ENCODE measurements at regions not wholly inside any gene's neighbourhood (a gene's known extent, or its start where the extent isn't known, plus 50 kb on each side); places are given as distances from the start of the nearest gene placed in this dataset.

DNA sequence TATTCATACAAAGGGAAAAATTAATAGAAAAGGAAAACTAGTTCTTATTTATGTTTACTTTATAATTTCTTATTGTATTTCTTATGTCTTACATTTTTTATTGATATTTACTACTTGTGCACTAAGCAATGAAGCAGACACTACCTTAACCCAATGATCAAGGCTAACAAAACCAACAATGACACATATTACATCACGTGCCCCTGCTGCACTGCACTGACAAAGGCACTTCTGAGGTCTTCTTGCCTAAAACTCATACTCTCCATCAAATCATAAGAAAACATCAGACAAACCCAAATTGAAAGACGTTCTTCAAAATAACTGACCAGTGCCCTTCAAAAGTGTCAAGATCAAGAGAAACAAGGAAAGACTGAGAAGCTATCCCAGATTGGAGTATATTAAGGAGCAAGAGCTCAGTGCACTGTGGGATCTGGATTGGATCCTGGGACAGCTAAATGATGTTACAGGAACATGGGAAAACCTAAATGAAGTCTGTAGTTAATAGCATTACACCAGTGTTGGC is 230.9 kb downstream of the AUH start:
- DNase-seq (ENCODE audit: insufficient read length, low spot score) (no peak), FAIRE-seq (no peak)
- TF ChIP-seq POLR2A (IDR thresholded peaks at IDR 0.05; ENCODE audit: low read depth, low read length): no peak

GRCh38 chr9:91131433-91131839 is 230.3 kb downstream of the AUH start:
- no peak for TF ChIP-seq POLR2A (IDR thresholded peaks at IDR 0.05; ENCODE audit: low read depth, low read length)
- DNase-seq (ENCODE audit: insufficient read length, low spot score) (peak; percentile 73), FAIRE-seq (peak; percentile 96)

GRCh38 chr9:91132576-91133073 is 229.1 kb downstream of the AUH start:
- FAIRE-seq (no peak), DNase-seq (ENCODE audit: insufficient read length, low spot score) (no peak)
- no peak for TF ChIP-seq POLR2A (IDR thresholded peaks at IDR 0.05; ENCODE audit: low read depth, low read length)

DNA sequence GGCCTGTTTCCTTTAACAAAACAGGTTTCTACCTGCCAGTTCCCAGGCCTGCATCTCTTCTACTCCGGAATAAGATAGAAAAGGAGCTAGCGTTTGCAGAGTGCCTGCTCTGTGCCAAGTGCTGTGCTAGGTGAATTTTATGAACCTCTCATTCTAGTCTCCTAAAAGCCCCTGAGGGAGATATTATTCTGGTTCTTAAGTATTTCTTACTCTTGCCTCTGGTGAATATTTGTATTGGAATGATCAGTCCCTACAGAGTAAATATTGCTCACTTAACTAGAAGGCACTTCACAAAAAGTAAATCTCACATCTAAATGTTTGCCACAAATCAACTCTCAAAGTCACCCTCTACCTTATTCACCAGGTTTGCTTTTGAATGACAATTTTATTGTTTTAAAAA is 227.1 kb downstream of the AUH start:
- no peak for TF ChIP-seq POLR2A (IDR thresholded peaks at IDR 0.05; ENCODE audit: low read depth, low read length)
- no peak for DNase-seq (ENCODE audit: insufficient read length, low spot score)
- no peak for FAIRE-seq

GRCh38 chr9:91137391-91137790 is 224.3 kb downstream of the AUH start:
- DNase-seq (ENCODE audit: insufficient read length, low spot score) (no peak), FAIRE-seq (no peak)
- no peak for TF ChIP-seq POLR2A (IDR thresholded peaks at IDR 0.05; ENCODE audit: low read depth, low read length)

DNA sequence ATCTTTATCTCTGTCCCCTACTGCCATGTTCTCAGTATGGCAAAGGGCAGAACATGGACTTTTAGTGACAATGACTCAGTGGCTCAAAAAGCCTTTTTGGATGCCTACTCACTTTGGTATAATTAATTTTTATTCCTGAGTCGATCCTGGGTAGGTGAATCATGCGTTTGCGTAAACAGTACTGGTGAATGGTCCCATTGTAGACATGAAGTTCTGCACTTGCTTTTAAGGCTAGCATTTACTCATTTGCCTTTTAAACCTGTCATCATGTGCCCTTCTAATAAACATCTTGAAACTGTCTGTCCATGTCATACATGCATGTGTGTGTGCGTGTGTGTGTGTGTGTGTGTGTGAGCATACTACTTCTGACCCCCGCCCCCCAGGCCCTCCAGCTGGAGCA is 223.0 kb downstream of the AUH start:
- peak; percentile 66 for FAIRE-seq
- no peak for TF ChIP-seq POLR2A (IDR thresholded peaks at IDR 0.05; ENCODE audit: low read depth, low read length)
- no peak for DNase-seq (ENCODE audit: insufficient read length, low spot score)

DNA sequence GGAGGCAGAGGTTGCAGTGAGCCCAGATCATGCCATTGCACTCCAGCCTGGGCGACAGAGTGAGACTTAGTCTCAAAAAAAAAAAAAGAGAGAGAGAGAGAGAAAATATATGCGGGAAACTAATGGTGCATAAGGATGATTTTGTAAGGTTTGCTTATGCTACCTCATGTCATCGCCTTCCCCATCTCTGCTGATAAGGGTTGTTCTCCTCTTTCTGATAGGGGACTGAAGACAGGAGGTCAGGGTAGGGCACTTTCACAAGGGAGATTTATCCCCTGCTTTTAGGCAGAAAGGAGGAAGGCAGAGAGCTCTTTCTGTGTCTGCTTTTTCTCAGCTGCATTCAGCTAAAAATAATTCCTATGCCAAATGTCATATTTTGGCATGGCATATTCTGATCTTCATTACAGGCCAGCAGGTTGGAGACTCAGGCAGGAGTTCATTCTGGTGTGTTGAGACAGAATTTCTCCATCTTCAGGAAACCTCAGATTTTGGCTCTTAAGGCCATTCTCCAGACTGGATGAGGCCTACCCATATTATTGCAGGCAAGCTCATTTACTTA is 220.2 kb downstream of the AUH start:
- DNase-seq (ENCODE audit: insufficient read length, low spot score) (no peak), FAIRE-seq (no peak)
- no peak for TF ChIP-seq POLR2A (IDR thresholded peaks at IDR 0.05; ENCODE audit: low read depth, low read length)

DNA sequence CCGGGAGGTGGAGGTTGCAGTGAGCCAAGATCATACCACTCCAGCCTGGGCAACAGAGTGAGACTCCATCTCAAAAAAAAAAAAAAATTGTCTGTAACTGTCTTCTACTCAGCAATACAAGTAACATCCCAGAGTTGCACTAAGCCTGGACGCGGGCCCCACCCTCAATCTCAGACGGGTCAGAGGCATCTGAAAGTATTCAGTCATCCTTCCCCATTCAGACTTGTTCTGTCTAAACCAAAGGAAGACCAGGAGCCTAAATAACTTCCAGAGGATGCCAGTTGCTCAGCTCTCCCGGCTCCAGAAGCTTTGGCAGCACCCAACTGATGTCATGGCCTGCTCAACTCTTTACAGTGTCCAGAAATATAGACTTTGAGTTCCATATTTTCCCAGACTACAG is 218.6 kb downstream of the AUH start:
- no peak for TF ChIP-seq POLR2A (IDR thresholded peaks at IDR 0.05; ENCODE audit: low read depth, low read length)
- no peak for FAIRE-seq

DNA sequence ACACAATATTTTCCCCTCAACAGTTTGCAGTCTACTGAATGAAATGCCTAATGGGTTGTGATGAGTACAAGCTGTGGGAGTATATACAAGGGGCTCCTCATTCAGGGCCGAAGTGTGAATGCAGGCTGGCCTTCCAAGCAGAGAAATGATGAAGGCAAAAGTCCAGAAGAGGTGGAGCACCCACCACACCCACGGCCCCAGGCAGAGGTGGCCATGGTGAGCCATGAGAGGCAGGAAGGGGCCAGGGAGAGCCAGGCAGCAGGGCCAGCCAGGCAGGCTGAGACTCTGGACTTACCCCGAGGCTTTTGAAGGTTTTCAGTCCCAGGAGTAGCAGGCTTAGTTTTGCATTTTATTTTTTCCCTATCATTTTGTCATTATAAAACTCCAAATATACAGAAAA is 218.1 kb downstream of the AUH start:
- DNase-seq (ENCODE audit: insufficient read length, low spot score): no peak
- FAIRE-seq: no peak
- TF ChIP-seq POLR2A (IDR thresholded peaks at IDR 0.05; ENCODE audit: low read depth, low read length): no peak

More for the DNA sequence above, 218.6 kb downstream of the AUH start:
- no peak for DNase-seq (ENCODE audit: insufficient read length, low spot score)

DNA sequence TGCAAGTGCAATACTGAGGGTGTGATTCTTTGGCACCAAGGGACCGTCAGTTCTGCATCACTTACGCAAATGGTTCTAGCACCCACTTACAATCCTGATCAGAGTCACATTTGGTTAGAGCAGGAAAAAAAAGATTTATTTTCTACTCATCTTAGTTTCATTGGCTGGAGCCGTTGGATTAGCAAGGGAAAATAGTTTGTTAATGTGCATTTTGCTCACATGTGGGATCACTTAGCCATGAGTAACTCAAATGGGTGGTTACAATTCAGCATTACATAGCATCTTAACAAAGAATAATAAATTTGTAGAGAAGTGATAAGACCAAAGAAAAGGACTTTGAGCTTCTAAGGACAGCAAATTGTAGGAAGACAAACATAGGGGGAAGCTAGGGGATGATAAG is 216.9 kb downstream of the AUH start:
- FAIRE-seq (no peak), DNase-seq (ENCODE audit: insufficient read length, low spot score) (no peak)
- TF ChIP-seq POLR2A (IDR thresholded peaks at IDR 0.05; ENCODE audit: low read depth, low read length): no peak

- DNase-seq (ENCODE audit: insufficient read length, low spot score) (no peak), FAIRE-seq (no peak)
- TF ChIP-seq POLR2A (IDR thresholded peaks at IDR 0.05; ENCODE audit: low read depth, low read length): no peak
Observed at GRCh38 chr9:91145496-91145895, 216.2 kb downstream of the AUH start.

- DNase-seq (ENCODE audit: insufficient read length, low spot score) (no peak), FAIRE-seq (no peak)
- no peak for TF ChIP-seq POLR2A (IDR thresholded peaks at IDR 0.05; ENCODE audit: low read depth, low read length)
Observed at GRCh38 chr9:91146391-91147019, 215.2 kb downstream of the AUH start.

DNA sequence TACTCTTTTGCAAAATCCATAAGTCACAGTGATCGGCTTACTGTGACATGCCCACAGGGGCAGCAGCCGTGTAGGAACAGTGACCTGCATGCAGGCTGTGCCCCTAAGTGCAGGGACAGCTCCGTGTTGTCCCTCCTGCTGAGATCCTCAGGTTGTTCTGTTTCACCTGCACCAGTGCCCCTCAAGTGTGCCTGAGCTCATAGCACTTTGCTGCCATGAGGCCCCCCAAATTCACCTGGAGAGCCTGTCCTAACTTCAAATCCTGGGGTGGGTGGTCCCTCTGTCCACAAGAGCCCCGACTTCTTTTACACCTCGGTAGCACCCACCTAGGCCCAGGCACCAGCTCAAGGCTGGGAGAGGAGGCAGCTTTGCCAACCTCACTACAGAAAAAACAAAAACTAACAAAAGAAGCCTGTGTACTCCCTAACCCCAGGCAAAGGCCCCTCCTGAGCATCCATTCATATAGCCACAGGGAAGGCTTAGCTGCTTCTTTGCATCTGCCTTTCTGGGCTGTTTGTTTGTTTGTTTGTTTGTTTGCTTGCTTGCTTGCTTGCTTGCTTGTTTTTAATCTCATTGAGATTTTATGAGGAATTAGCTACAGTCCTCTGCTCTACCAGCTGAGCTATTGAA is 214.5 kb downstream of the AUH start:
- DNase-seq (ENCODE audit: insufficient read length, low spot score): no peak
- TF ChIP-seq POLR2A (IDR thresholded peaks at IDR 0.05; ENCODE audit: low read depth, low read length): no peak
- FAIRE-seq: no peak

DNA sequence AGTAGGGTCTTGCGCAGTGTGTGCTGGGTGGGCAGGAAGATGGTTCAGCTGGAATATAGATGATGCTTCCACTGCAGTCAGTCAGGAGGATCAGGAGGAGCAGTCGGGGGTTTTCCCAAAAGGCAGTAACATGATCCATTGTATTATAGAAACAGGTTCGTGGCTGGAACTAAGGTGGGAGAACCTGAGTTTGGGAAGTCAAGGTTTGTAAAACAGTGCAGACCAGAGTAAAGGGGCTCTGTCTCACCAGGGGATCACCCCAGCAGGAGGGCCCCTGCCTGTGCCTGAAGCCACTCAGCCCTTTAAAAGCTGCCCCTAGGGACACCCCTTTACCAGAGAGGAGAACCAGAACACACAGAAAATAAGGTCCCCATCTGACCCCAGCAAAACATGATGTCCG is 213.4 kb downstream of the AUH start:
- TF ChIP-seq POLR2A (IDR thresholded peaks at IDR 0.05; ENCODE audit: low read depth, low read length): no peak
- DNase-seq (ENCODE audit: insufficient read length, low spot score) (no peak), FAIRE-seq (no peak)

Data from H54 (cell line).